ENCODE measurements at regions not wholly inside any gene's neighbourhood (a gene's known extent, or its start where the extent isn't known, plus 50 kb on each side); places are given as distances from the start of the nearest gene placed in this dataset.

- TF ChIP-seq, protein P1, sequence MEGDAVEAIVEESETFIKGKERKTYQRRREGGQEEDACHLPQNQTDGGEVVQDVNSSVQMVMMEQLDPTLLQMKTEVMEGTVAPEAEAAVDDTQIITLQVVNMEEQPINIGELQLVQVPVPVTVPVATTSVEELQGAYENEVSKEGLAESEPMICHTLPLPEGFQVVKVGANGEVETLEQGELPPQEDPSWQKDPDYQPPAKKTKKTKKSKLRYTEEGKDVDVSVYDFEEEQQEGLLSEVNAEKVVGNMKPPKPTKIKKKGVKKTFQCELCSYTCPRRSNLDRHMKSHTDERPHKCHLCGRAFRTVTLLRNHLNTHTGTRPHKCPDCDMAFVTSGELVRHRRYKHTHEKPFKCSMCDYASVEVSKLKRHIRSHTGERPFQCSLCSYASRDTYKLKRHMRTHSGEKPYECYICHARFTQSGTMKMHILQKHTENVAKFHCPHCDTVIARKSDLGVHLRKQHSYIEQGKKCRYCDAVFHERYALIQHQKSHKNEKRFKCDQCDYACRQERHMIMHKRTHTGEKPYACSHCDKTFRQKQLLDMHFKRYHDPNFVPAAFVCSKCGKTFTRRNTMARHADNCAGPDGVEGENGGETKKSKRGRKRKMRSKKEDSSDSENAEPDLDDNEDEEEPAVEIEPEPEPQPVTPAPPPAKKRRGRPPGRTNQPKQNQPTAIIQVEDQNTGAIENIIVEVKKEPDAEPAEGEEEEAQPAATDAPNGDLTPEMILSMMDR (conservative IDR thresholded peaks at IDR 0.05) = no peak
- TF ChIP-seq EZH2 (IDR thresholded peaks at IDR 0.05; ENCODE audit: low read depth) = no peak
Measured at GRCh38 chr1:113014508-113014907, 58.5 kb upstream of the LRIG2 start.
